GM19328 (cell line): ENCODE measurements at regions not wholly inside any gene's neighbourhood (a gene's known extent, or its start where the extent isn't known, plus 50 kb on each side); places are given as distances from the start of the nearest gene placed in this dataset.

Experiments used
- ATAC-seq: cut with Tn5 transposase; IDR thresholded peaks from one replicate; pipeline ENCODE4 v1.9.1; 2021; ENCODE audit warnings: mild to moderate bottlenecking, moderate library complexity; ENCODE audit not compliant: unreplicated experiment

- no peak for ATAC-seq
Observed at GRCh38 chr14:87343652-87344051, 649.3 kb downstream of the GALC start.

- ATAC-seq: no peak
Observed at GRCh38 chr14:87334997-87335685, 657.8 kb downstream of the GALC start.

GRCh38 chr14:87331991-87332390, 661.0 kb downstream of the GALC start:
- ATAC-seq: no peak

GRCh38 chr14:87325741-87326140, 667.2 kb downstream of the GALC start:
- no peak for ATAC-seq

- no peak for ATAC-seq
Observed at GRCh38 chr14:87323191-87323590, 669.8 kb downstream of the GALC start.

GRCh38 chr14:87321548-87321947, 671.4 kb downstream of the GALC start:
- ATAC-seq: no peak

GRCh38 chr14:87312894-87313205, 680.1 kb downstream of the GALC start:
- ATAC-seq: no peak

- ATAC-seq: no peak
Observed at GRCh38 chr14:87312169-87312893, 680.7 kb downstream of the GALC start.

- no peak for ATAC-seq
Observed at GRCh38 chr14:87309557-87309956, 683.4 kb downstream of the GALC start.

GRCh38 chr14:87306409-87307168, 686.4 kb downstream of the GALC start:
- no peak for ATAC-seq

- no peak for ATAC-seq
Observed at GRCh38 chr14:87305345-87305744, 687.6 kb downstream of the GALC start.

- ATAC-seq: no peak
Observed at GRCh38 chr14:87304404-87304803, 688.6 kb downstream of the GALC start.

GRCh38 chr14:87286826-87287225, 706.2 kb downstream of the GALC start:
- no peak for ATAC-seq

GRCh38 chr14:87286191-87286590, 706.8 kb downstream of the GALC start:
- no peak for ATAC-seq

- no peak for ATAC-seq
Observed at GRCh38 chr14:87285506-87285905, 707.5 kb downstream of the GALC start.

- no peak for ATAC-seq
Observed at GRCh38 chr14:87283547-87283946, 709.4 kb downstream of the GALC start.

GRCh38 chr14:87282266-87282665, 710.7 kb downstream of the GALC start:
- no peak for ATAC-seq

GRCh38 chr14:87278415-87278814, 714.6 kb downstream of the GALC start:
- ATAC-seq: no peak

GRCh38 chr14:87271331-87271730, 721.7 kb downstream of the GALC start:
- no peak for ATAC-seq

- no peak for ATAC-seq
Observed at GRCh38 chr14:87268997-87269396, 724.0 kb downstream of the GALC start.

- ATAC-seq: no peak
Observed at GRCh38 chr14:87264796-87265195, 728.2 kb downstream of the GALC start.

- no peak for ATAC-seq
Observed at GRCh38 chr14:87264272-87264785, 728.7 kb downstream of the GALC start.
